H9 (cell line): ENCODE measurements at regions not wholly inside any gene's neighbourhood (a gene's known extent, or its start where the extent isn't known, plus 50 kb on each side); places are given as distances from the start of the nearest gene placed in this dataset.

Source experiments
- DNase-seq: peaks from one replicate; pipeline ENCODE4 v3.0.0-alpha.2; 2017
- H2AFZ ChIP-seq: one replicate; pipeline ENCODE4 v1.6.1; 2013; ENCODE audit warnings: mild to moderate bottlenecking, low read length, control low read depth, moderate library complexity
- H2AK5ac ChIP-seq: 2 replicates; pipeline ENCODE4 v1.6.1; 2013; ENCODE audit warnings: low read length, control low read depth, mixed read lengths; ENCODE audit not compliant: insufficient read length
- H2BK120ac ChIP-seq: one replicate; pipeline ENCODE4 v1.6.1; 2013; ENCODE audit warnings: low read depth, mild to moderate bottlenecking, low read length, control low read depth, inconsistent platforms; ENCODE audit not compliant: poor library complexity, severe bottlenecking
- H2BK12ac ChIP-seq: 2 replicates; pipeline ENCODE4 v1.6.1; 2013; ENCODE audit warnings: low read length, control low read depth, mixed read lengths, low read depth; ENCODE audit not compliant: insufficient read length
- H2BK15ac ChIP-seq: 2 replicates; pipeline ENCODE4 v1.6.1; 2013; ENCODE audit warnings: low read depth, low read length, control low read depth
- H2BK20ac ChIP-seq: one replicate; pipeline ENCODE4 v1.6.1; 2013; ENCODE audit warnings: low read depth, mild to moderate bottlenecking, low read length, control low read depth, inconsistent platforms; ENCODE audit not compliant: poor library complexity, severe bottlenecking
- H2BK5ac ChIP-seq: 2 replicates; pipeline ENCODE4 v1.6.1; 2013; ENCODE audit warnings: low read length, control low read depth, mixed read lengths; ENCODE audit not compliant: insufficient read length
- H3K14ac ChIP-seq: 2 replicates; pipeline ENCODE4 v1.6.1; 2013; ENCODE audit warnings: low read length, control low read depth; ENCODE audit not compliant: insufficient read depth
- H3K18ac ChIP-seq: 2 replicates; pipeline ENCODE4 v1.6.1; 2013; ENCODE audit warnings: low read depth, mild to moderate bottlenecking, mixed read lengths, low read length, control low read depth; ENCODE audit not compliant: insufficient read length
- H3K23ac ChIP-seq: 2 replicates; pipeline ENCODE4 v1.6.1; 2013; ENCODE audit warnings: low read length, control low read depth, mixed read lengths, low read depth; ENCODE audit not compliant: insufficient read length
- H3K23me2 ChIP-seq: 2 replicates; pipeline ENCODE4 v1.6.1; 2013; ENCODE audit warnings: low read depth, mild to moderate bottlenecking, mixed read lengths, low read length, control low read depth; ENCODE audit not compliant: insufficient read length, poor library complexity, severe bottlenecking
- H3K27ac ChIP-seq: 2 replicates; pipeline ENCODE4 v1.5.1; 2013; ENCODE audit warnings: low read length, control low read depth, mixed read lengths, low read depth; ENCODE audit not compliant: insufficient read length
- H3K27me3 ChIP-seq: 2 replicates; pipeline ENCODE4 v1.6.1; 2013; ENCODE audit warnings: low read length, control low read depth, inconsistent platforms; ENCODE audit not compliant: insufficient read depth
- H3K4ac ChIP-seq: 2 replicates; pipeline ENCODE4 v1.6.1; 2013; ENCODE audit warnings: low read depth, mild to moderate bottlenecking, control low read depth, inconsistent platforms, low read length, moderate library complexity
- H3K4me1 ChIP-seq: 2 replicates; pipeline ENCODE4 v1.6.1; 2013; ENCODE audit warnings: low read length, control low read depth, inconsistent platforms; ENCODE audit not compliant: insufficient read depth
- H3K4me2 ChIP-seq: 2 replicates; pipeline ENCODE4 v1.6.1; 2013; ENCODE audit warnings: low read length, control low read depth, mixed read lengths; ENCODE audit not compliant: insufficient read length, insufficient read depth
- H3K56ac ChIP-seq: 2 replicates; pipeline ENCODE4 v1.6.1; 2013; ENCODE audit warnings: low read depth, mild to moderate bottlenecking, mixed read lengths, low read length, control low read depth; ENCODE audit not compliant: insufficient read length
- H3K79me1 ChIP-seq: 2 replicates; pipeline ENCODE4 v1.6.1; 2013; ENCODE audit warnings: low read depth, mild to moderate bottlenecking, moderate library complexity, low read length, control low read depth, inconsistent platforms; ENCODE audit not compliant: insufficient read depth, poor library complexity, severe bottlenecking
- H3K79me2 ChIP-seq: 2 replicates; pipeline ENCODE4 v1.6.1; 2013; ENCODE audit warnings: low read length, control low read depth, inconsistent platforms; ENCODE audit not compliant: insufficient read depth
- H3K9ac ChIP-seq: 2 replicates; pipeline ENCODE4 v1.6.1; 2013; ENCODE audit warnings: low read length, control low read depth, mixed read lengths; ENCODE audit not compliant: insufficient read length; ENCODE audit errors: extremely low read depth
- H3K9me3 ChIP-seq: one replicate; pipeline ENCODE4 v1.6.1; 2013; ENCODE audit warnings: low read depth, low read length, inconsistent platforms; ENCODE audit not compliant: control insufficient read depth
- H3T11ph ChIP-seq: one replicate; pipeline ENCODE4 v1.6.1; 2013; ENCODE audit warnings: mild to moderate bottlenecking, low read length, control low read depth, inconsistent platforms
- H4K20me1 ChIP-seq: one replicate; pipeline ENCODE4 v1.6.1; 2013; ENCODE audit not compliant: control insufficient read depth, insufficient read length, insufficient read depth
- H4K5ac ChIP-seq: 2 replicates; pipeline ENCODE4 v1.6.1; 2013; ENCODE audit warnings: low read depth, mild to moderate bottlenecking, mixed read lengths, low read length, control low read depth; ENCODE audit not compliant: insufficient read length
- H4K8ac ChIP-seq: replicated peaks from 2 replicates; pipeline ENCODE4 v1.6.1; 2013; ENCODE audit warnings: low read length, control low read depth, mixed read lengths, low read depth; ENCODE audit not compliant: insufficient read length
- H4K91ac ChIP-seq: 2 replicates; pipeline ENCODE4 v1.6.1; 2013; ENCODE audit warnings: low read depth, mild to moderate bottlenecking, moderate library complexity, mixed read lengths, low read length, control low read depth; ENCODE audit not compliant: insufficient read length
- H3K27ac Mint-ChIP-seq, 3 experiments: 2 replicates in 2 of 3; 3 replicates in 1 of 3; pipeline ENCODE4 v1.8.0; 2020 to 2021; ENCODE audit warnings: mixed read lengths in 3 of 3, mild to moderate bottlenecking in 1 of 3, moderate library complexity in 1 of 3
- H3K27me3 Mint-ChIP-seq: 2 replicates; pipeline ENCODE4 v1.8.0; 2021; ENCODE audit warnings: low read depth, mild to moderate bottlenecking, moderate library complexity, mixed read lengths
- H3K36me3 Mint-ChIP-seq, 3 experiments: 2 replicates in 2 of 3; 3 replicates in 1 of 3; pipeline ENCODE4 v1.8.0; 2020 to 2021; ENCODE audit warnings: low read depth in 3 of 3, mixed read lengths in 3 of 3; ENCODE audit not compliant: insufficient read depth in 1 of 3
- H3K4me1 Mint-ChIP-seq, 2 experiments: 2 replicates each; pipeline ENCODE4 v1.8.0; 2020; ENCODE audit warnings: mixed read lengths in 2 of 2
- H3K4me3 Mint-ChIP-seq, 2 experiments: 2 replicates in 1 of 2; 3 replicates in 1 of 2; pipeline ENCODE4 v1.8.0; 2020 to 2021; ENCODE audit warnings: mild to moderate bottlenecking in 2 of 2, mixed read lengths in 2 of 2, moderate library complexity in 1 of 2
- H3K9me3 Mint-ChIP-seq, 2 experiments: 2 replicates in 1 of 2; 3 replicates in 1 of 2; pipeline ENCODE4 v1.8.0; 2020; ENCODE audit warnings: mild to moderate bottlenecking in 2 of 2, mixed read lengths in 2 of 2, moderate library complexity in 1 of 2
- WGBS: extraction: QIAGEN DNeasy Blood & Tissue Kit; methylation state at CpG from one replicate; pipeline ENCODE4 v1.1.7; 2013; ENCODE audit warnings: missing lambda C conversion rate, low lambda C conversion rate, mixed read lengths; ENCODE audit not compliant: insufficient read length; ENCODE audit errors: extremely low coverage; 5-methylcytosine and 5-hydroxymethylcytosine counted together
- TF ChIP-seq, protein P1 (sequence below): fragments of 200-600 bp; sonication (generic); conservative IDR thresholded peaks from 3 replicates; pipeline ENCODE4 v1.8.0; 2021; ENCODE audit warnings: antibody characterized with exemption, mild to moderate bottlenecking

DNA sequence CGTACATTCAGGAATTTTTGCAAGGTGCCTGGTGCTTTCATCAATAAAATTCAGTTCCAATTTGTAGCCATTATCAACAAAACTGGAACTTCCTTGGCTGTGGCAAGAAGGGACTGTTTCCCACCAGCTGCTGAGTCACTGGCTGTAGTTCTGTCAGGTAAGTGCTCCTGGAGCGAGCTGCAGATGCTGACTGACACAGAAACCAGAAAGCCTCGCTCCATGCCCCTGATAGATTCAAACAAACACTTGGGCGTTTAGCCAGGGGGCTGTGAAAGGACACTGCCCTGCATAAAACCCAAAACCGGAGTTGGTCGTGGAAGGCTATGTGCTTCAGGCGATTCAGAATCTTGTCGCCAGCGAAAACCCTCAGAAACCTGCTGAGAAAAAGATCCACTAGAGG is 188.4 kb upstream of the FAM9B start:
- no CpG with 5 or more reads among the region's 9 CpGs for WGBS
- no peak overlapping the region for H4K91ac ChIP-seq
- Mint-ChIP-seq H3K4me3 (0 out of 5 replicates have a peak overlapping the region, but pooled peaks of 1 of the 2 experiments have one; percentile 30), H3K27ac (no peak overlapping the region), H3K4me1 (peaks cover 7 to 8% of the 10 kb centered on the region in 2 experiments), H3K36me3 (peaks cover 6 to 19% (median 11%) of the 10 kb centered on the region in 3 experiments), H3K27me3 (no peaks in the 10 kb centered on the region), H3K9me3 (peaks cover 40 to 51% of the 10 kb centered on the region in 2 experiments)
- no peak overlapping the region for H4K5ac ChIP-seq
- H2BK20ac ChIP-seq: no peak overlapping the region
- DNase-seq: no peak
- H3K79me1 ChIP-seq: no peaks in the 10 kb centered on the region
- no peaks in the 10 kb centered on the region for H3K27me3 ChIP-seq
- peaks cover 5% of the 10 kb centered on the region for H3K9me3 ChIP-seq
- H3T11ph ChIP-seq: no peak overlapping the region
- peak overlapping the region; percentile 42 for H2AFZ ChIP-seq
- no peak overlapping the region for H3K4ac ChIP-seq
- H3K56ac ChIP-seq: no peak overlapping the region
- no peak overlapping the region for H4K8ac ChIP-seq
- TF ChIP-seq, protein P1, sequence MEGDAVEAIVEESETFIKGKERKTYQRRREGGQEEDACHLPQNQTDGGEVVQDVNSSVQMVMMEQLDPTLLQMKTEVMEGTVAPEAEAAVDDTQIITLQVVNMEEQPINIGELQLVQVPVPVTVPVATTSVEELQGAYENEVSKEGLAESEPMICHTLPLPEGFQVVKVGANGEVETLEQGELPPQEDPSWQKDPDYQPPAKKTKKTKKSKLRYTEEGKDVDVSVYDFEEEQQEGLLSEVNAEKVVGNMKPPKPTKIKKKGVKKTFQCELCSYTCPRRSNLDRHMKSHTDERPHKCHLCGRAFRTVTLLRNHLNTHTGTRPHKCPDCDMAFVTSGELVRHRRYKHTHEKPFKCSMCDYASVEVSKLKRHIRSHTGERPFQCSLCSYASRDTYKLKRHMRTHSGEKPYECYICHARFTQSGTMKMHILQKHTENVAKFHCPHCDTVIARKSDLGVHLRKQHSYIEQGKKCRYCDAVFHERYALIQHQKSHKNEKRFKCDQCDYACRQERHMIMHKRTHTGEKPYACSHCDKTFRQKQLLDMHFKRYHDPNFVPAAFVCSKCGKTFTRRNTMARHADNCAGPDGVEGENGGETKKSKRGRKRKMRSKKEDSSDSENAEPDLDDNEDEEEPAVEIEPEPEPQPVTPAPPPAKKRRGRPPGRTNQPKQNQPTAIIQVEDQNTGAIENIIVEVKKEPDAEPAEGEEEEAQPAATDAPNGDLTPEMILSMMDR: no peak
- H2AK5ac ChIP-seq: no peak overlapping the region
- H3K9ac ChIP-seq: no peak overlapping the region
- no peaks in the 10 kb centered on the region for H4K20me1 ChIP-seq
- H2BK5ac ChIP-seq: no peak overlapping the region
- H2BK12ac ChIP-seq: no peak overlapping the region
- H2BK120ac ChIP-seq: no peak overlapping the region
- no peaks in the 10 kb centered on the region for H3K4me1 ChIP-seq
- peak overlapping the region; percentile 26 for H3K4me2 ChIP-seq
- no peak overlapping the region for H3K18ac ChIP-seq
- H3K23me2 ChIP-seq: no peaks in the 10 kb centered on the region
- no peak overlapping the region for H3K23ac ChIP-seq
- peak overlapping the region; percentile 68; the same call in 1 of the 2 replicates for H3K14ac ChIP-seq
- no peaks in the 10 kb centered on the region for H3K79me2 ChIP-seq
- H3K27ac ChIP-seq: no peak overlapping the region
- H2BK15ac ChIP-seq: no peak overlapping the region
